ENCODE measurements at regions not wholly inside any gene's neighbourhood (a gene's known extent, or its start where the extent isn't known, plus 50 kb on each side); places are given as distances from the start of the nearest gene placed in this dataset.

- DNase-seq (ENCODE audit: low spot score): no peak
- intact Hi-C loops (cut with DNase I): no loop called here
Measured at GRCh38 chr10:121241337-121241736, 356.9 kb downstream of the FGFR2 start.

- intact Hi-C loops (cut with DNase I): no loop called here
Measured at GRCh38 chr10:121242741-121243608, 355.3 kb downstream of the FGFR2 start.

GRCh38 chr10:121243609-121244241 is 354.5 kb downstream of the FGFR2 start:
- intact Hi-C loops (cut with DNase I): no loop called here
- DNase-seq (ENCODE audit: low spot score): no peak

More at GRCh38 chr10:121242741-121243608, 355.3 kb downstream of the FGFR2 start:
- no peak for DNase-seq (ENCODE audit: low spot score)

- DNase-seq (ENCODE audit: low spot score): no peak
Measured at GRCh38 chr10:121244818-121245217, 353.4 kb downstream of the FGFR2 start.

GRCh38 chr10:121245754-121246153 is 352.5 kb downstream of the FGFR2 start:
- intact Hi-C loops (cut with DNase I): no loop called here
- no peak for DNase-seq (ENCODE audit: low spot score)

More at GRCh38 chr10:121244818-121245217, 353.4 kb downstream of the FGFR2 start:
- intact Hi-C loops (cut with DNase I): no loop called here

- intact Hi-C loops (cut with DNase I): no loop called here
- DNase-seq (ENCODE audit: low spot score): no peak
Measured at GRCh38 chr10:121248266-121248665, 350.0 kb downstream of the FGFR2 start.

GRCh38 chr10:121250995-121251764 is 347.1 kb downstream of the FGFR2 start:
- DNase-seq (ENCODE audit: low spot score): no peak
- intact Hi-C loops (cut with DNase I): no loop called here

- DNase-seq (ENCODE audit: low spot score): no peak
- intact Hi-C loops (cut with DNase I): no loop called here
Measured at GRCh38 chr10:121252756-121253155, 345.5 kb downstream of the FGFR2 start.

GRCh38 chr10:121260377-121260776 is 337.9 kb downstream of the FGFR2 start:
- intact Hi-C loops (cut with DNase I): no loop called here
- DNase-seq (ENCODE audit: low spot score): no peak

GRCh38 chr10:121261665-121262064 is 336.6 kb downstream of the FGFR2 start:
- intact Hi-C loops (cut with DNase I): no loop called here
- no peak for DNase-seq (ENCODE audit: low spot score)

- no peak for DNase-seq (ENCODE audit: low spot score)
- intact Hi-C loops (cut with DNase I): no loop called here
Measured at GRCh38 chr10:121262774-121263430, 335.3 kb downstream of the FGFR2 start.

- intact Hi-C loops (cut with DNase I): no loop called here
- DNase-seq (ENCODE audit: low spot score): no peak
Measured at GRCh38 chr10:121263431-121263783, 334.8 kb downstream of the FGFR2 start.

- no peak for DNase-seq (ENCODE audit: low spot score)
- intact Hi-C loops (cut with DNase I): no loop called here
Measured at GRCh38 chr10:121265360-121266123, 332.7 kb downstream of the FGFR2 start.

- intact Hi-C loops (cut with DNase I): no loop called here
- no peak for DNase-seq (ENCODE audit: low spot score)
Measured at GRCh38 chr10:121266370-121266769, 331.9 kb downstream of the FGFR2 start.

- no peak for DNase-seq (ENCODE audit: low spot score)
- intact Hi-C loops (cut with DNase I): no loop called here
Measured at GRCh38 chr10:121267236-121268003, 330.8 kb downstream of the FGFR2 start.

- intact Hi-C loops (cut with DNase I): no loop called here
- DNase-seq (ENCODE audit: low spot score): no peak
Measured at GRCh38 chr10:121268363-121268762, 329.9 kb downstream of the FGFR2 start.

GRCh38 chr10:121268863-121269432 is 329.3 kb downstream of the FGFR2 start:
- DNase-seq (ENCODE audit: low spot score): no peak

GRCh38 chr10:121270906-121271305 is 327.3 kb downstream of the FGFR2 start:
- intact Hi-C loops (cut with DNase I): no loop called here
- no peak for DNase-seq (ENCODE audit: low spot score)

More at GRCh38 chr10:121268863-121269432, 329.3 kb downstream of the FGFR2 start:
- intact Hi-C loops (cut with DNase I): no loop called here

All from posterior vena cava (tissue), 2 donors.